EL (cell line): ENCODE measurements at regions not wholly inside any gene's neighbourhood (a gene's known extent, or its start where the extent isn't known, plus 50 kb on each side); places are given as distances from the start of the nearest gene placed in this dataset.

ENCODE experiments used
- DNase-seq: peaks from one replicate; pipeline ENCODE4 v3.0.0-alpha.2; 2016

DNA sequence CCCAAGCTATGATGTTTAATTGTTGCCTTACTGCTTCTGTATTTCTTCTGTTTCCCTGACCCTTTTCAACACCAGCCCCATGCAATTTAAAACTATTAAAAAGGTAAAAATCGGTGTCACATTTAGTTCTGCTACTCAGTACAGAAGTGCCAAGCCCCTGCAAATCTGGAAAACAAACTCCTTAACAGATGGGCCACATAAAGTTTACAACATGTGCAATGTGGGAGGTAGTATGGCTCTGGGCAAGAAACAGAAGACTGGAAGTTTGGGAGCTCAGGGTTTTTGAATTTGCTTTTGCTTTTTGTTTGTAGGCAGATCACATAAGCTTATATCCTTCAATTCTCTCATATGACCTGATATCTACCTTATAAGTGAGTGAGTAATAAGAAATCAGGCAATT, 404.0 kb upstream of the ATP2B1 start:
- no peak for DNase-seq

DNA sequence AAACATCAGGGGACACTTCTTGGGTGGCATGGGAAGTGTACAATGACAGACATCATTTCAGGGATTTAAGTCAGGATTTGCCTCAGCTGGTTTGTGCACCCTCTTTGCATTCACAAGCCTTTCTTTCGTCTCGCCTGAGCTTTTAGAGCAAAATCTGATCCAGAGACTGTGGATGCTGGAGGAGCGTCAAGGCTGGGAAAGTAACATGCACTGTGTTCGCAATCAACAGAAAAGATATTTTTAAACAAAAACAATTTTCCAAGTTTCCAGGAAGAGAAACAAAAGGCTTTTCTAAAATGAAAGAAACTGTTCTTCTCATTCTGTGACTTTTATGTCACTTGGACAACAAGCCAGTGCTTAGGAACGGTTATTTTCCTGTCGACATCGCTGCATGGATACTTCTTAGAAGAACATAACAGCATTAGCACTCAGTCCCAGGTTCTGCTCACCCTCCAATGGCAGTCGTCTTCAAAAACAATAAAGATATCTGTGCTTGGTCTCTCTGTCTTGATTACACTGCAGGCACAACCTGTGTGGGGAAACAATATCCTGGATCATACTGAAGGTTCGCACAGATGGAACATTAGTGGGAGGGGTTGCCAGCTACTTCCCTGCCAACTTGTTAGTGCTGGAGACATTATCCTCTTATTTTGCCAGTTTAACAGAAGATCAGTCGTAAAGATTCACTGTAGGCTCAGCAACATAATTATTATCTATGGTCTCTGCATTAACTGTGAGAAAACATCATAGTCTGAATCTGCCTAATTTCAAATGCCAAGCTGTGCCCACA, 403.3 kb upstream of the ATP2B1 start:
- no peak for DNase-seq

GRCh38 chr12:90106568-90106967, 397.9 kb upstream of the ATP2B1 start:
- no peak for DNase-seq

- peak; percentile 47 for DNase-seq
Observed at GRCh38 chr12:90102957-90103652, 394.5 kb upstream of the ATP2B1 start.

- DNase-seq, result no peak
Observed at GRCh38 chr12:90100579-90100978, 391.9 kb upstream of the ATP2B1 start.

DNA sequence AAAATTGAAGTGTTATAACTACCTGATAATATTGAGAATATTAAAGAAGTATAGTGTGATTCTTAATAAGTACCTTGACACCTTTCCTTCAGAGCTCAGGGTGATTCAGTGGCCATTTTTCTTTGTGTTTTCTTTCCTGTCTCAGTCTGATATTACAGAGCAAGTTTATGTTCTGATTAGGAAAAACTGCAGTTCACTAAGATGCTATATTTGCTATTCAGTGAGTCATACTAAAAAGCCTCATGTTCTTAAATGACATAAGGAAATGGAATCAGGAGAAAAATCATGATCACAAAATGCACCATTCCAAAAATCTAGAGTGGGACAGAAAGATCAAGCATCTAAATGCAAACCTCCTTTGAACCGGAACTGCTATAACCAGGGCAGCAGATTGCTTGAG, 390.6 kb upstream of the ATP2B1 start:
- peak; percentile 12 for DNase-seq

DNA sequence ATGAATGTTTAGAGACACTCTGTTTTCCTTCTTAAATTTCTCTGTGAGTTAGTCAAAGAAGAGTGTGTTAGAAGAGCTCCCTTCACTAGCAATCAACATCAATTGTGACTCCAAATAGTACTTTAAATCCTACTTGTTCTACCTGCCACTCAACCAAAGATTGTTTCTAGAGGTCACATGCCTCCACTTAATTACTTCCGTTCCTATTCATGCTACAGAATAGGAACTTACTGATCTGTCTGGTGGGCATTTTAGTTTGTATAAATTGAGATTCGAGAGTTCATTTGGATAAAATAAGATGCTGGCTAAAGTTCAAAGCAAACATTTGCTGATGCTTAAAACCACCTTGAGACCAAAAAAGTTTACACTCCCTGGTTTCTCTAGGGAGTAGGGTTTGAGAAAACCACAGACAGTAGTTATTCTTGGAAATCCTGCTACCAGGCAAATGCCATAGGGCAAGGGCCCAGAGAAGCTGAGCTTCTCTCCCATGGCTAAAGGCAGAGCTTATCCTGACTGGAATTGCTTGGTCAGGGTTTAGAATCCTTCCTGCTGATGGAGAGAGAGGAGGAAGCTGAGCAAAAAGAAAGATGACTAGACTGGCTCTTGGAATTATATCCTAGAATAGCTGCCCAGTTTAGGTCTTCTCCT, 389.6 kb upstream of the ATP2B1 start:
- no peak for DNase-seq

GRCh38 chr12:90091809-90092208, 383.2 kb upstream of the ATP2B1 start:
- DNase-seq, result no peak

- peak; percentile 95 for DNase-seq
Observed at GRCh38 chr12:90090929-90091651, 382.5 kb upstream of the ATP2B1 start.

- DNase-seq, result peak; percentile 20
Observed at GRCh38 chr12:90086281-90086680, 377.6 kb upstream of the ATP2B1 start.

DNA sequence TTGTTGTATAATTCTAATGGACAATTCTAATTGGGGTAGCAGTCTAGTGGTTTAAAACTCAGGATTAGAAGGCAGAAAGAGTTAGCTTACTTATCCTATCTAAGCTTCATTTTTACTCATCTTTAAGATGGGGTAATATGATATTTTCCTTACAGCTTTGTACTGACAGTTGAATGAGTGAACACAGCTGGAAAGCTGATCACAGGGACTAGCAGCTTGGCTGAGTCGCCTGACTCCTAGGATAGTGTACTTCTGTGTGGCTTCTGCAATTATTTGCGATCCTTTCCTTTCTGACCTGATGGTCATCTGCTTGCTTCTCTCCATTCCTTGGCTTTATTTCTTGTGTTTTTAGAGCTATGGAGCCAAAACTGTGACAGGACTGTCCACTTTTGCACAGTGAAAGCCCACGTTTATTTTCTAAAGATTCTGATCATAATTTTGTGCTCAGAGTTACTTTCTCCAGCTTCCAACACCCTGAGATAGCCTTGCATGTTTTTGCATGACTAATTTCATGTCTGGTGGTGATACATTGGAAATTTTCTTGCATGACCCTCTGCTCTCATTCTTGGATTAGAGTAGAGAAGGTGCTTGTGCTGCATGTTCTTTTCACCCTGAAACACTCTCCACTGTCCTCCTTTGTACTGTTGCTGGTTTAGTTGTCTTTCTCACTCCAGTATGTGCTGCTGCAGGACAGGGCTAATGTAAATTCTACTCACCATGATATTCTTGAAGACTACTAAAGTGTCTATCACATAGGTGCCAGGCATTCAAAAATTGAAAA, 377.0 kb upstream of the ATP2B1 start:
- DNase-seq, result peak; percentile 15

- no peak for DNase-seq
Observed at GRCh38 chr12:90084018-90084417, 375.4 kb upstream of the ATP2B1 start.

DNA sequence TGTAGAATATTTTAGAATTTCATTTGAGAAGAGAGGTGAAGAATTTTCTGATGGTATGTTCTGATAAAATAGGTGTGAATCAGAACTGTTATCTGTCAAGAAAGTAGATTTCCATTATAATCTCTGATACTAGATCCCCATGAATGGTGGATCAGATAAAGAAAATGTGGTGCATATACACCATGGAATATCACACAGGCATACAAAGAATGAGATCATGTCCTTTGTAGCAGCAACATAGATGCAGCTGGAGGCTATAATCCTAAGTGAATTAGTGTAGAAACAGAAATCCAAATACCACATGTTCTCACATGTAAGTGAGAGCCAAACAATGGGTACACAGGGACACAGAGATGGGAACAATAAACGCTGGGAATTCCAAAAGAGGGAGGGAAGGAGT, 372.0 kb upstream of the ATP2B1 start:
- no peak for DNase-seq

DNA sequence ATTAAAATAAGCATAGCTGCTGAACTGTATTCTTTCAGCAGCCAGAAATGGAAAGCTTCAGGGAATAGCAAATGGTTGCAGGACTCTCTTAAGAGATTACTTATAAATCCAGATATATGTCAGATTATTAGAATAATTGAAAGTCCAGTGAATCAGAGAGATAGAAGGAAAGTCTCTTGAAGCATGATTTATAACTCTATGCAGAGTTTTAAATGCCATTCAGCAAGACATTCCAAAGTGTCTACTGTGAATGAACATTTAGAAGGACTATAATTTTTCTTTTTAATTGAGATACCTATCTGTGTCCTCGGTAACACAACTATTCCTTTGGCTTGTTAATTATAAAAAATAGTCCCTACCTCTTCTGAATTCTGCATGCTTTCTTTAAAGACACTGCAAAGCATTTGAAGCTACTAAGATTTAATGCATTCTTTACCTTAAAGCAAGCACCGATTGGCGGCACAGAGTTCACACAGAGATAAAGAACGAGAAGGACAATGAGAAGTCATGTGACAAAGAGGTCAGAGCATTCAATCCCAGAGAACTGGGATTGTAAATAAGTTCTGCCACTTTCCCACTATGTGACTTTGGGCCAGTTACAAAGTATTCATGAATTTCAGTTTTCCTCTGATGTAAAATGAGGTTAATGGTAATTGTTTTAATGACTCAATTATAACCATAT, 371.0 kb upstream of the ATP2B1 start:
- no peak for DNase-seq

DNA sequence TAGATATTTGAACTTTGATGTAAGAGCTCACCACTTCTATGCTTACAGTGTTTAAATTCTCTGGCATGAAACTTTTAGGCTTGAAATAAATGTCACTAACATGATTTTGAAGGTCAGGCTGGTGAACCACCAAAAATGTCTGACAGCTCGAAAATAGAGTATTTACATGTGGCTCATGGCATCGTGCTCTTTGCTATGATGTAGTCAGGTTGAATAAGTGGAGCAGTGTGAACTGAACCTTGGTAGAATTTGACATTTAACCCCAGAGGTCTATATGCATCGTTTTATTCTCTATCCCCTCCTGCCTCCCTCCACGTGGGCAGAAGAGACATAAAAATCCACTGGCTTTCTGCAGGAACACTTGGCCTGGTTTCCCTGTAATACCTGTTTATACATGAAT, 369.7 kb upstream of the ATP2B1 start:
- no peak for DNase-seq

- DNase-seq, result no peak
Observed at GRCh38 chr12:90077756-90078155, 369.1 kb upstream of the ATP2B1 start.

DNA sequence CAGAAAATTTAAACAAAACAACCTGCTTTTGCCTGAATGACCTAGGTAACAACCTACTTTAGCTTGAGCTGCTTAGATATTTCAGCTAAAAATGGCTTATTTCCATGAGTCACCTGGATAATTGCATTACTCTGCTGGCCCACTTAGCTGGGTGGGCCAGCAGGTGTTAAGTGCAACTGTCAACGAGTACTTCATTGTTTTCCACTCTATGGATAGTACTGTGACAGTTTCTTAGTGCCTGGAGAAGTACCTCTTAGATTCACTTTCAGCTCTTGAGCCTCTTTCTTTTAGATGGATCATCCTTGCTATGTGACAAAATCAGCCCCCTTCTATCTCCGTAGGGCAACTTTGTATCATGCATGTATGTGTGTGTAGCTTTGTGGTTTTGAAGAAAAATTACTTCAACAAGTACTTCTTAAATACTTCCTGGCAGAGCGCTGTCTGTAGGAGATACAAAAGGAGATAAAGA, 368.2 kb upstream of the ATP2B1 start:
- no peak for DNase-seq

DNA sequence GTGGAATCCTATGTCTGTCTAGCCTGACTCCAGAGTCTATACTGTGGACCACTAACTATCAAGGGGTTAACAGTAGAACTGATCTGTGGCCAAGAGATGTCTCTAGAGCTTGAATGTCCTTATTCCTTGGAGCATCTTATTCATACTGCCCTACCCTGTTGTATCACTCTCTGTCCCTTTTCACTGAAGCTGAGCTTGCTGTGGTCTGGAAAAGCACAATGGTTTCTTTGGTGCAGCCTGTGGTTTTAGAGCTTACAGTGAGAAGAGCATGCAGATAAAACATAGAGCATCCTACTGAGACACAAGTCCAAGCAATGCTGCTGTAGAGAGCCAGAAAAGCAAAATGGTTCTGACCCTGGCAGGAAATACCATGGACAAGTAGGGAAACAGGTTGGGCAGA, 367.0 kb upstream of the ATP2B1 start:
- DNase-seq, result no peak

GRCh38 chr12:90074086-90074485, 365.4 kb upstream of the ATP2B1 start:
- DNase-seq, result no peak

DNA sequence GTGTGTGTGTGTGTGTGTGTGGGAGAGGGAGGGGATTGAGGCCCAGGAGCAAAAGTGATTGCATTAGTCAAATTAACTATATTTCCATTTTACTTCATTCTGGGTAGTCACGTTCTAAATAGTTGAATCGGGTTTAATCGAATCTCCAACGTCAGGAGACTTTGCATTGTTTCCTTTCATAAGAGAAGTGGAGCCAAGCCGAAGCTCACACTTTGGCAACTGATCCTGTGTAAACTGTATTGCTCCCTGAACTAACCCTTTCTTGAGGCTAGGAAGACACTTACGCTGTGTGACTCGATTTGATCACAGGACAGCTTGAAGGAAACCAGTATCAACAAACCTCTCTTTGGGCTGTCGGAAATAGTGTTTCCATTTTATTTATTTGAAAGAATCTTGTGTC, 363.4 kb upstream of the ATP2B1 start:
- no peak for DNase-seq

DNA sequence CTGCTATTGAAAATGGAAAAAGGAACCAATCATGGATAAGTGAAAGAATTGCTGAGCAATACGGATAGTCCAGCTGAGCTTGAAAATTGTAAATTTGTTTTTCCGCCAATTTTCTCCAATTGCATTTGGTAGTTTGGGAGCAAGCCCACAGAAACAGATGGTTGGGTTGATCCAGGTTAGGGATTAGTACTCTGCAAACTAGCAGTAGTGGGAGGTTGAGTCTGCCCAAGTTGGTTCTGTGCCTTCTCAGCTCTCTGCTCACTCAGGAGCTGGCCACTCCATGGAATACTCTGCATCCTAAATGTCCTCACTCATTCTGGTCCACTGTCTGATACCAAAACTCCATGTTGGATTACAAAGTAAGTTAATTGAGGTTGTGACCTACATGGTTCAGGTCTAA, 361.1 kb upstream of the ATP2B1 start:
- no peak for DNase-seq

- no peak for DNase-seq
Observed at GRCh38 chr12:90067791-90068190, 359.2 kb upstream of the ATP2B1 start.
